ENCODE measurements at regions not wholly inside any gene's neighbourhood (a gene's known extent, or its start where the extent isn't known, plus 50 kb on each side); places are given as distances from the start of the nearest gene placed in this dataset.
A peak's percentile ranks its signal among the peaks of the same experiment; 100 is the strongest.

DNA sequence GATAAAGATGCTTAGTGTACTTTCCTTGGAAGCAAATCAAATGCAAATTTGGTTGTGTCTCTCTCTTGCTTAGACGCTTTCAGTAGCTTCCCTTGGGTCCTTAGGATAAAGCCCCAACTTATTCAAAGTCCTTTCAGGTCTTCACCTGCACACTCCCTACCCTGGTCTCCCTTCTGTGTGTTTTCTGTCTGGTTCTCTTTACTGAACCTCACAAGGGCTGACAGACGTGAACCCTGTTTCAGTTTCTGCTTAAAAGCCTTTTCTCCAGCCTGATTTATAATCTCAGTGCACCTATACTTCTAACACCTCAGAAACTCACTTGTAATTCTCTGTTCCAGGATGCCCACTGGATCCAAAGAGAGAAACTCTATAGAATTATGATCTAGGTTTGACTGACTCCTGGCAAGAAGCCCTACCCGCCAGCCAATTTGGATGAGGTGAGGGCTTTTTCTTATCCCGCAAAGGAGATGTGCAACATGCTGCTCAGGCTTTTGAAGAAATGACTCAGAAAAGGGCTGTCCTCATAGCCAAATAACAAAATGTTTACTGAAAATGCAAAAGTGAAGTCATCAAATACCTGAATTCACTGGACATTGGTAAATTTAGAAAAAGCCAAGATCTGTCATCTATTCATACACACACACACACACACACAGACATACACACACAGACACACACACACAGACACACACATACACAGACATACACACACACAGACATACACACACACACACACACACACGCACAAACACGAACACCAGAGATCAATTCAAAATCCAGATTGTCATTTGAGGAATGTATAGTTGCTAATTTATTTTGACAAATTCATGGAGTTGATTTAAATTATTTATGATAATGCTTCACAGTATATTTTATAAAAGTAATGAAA, 102.4 kb upstream of the EOMES start:
- ATAC-seq = no peak
- H4K20me1 ChIP-seq (ENCODE audit: low read length) = no peaks in the 10 kb centered on the region
- BruUV-seq (replicated peaks) = no TSS peak

DNA sequence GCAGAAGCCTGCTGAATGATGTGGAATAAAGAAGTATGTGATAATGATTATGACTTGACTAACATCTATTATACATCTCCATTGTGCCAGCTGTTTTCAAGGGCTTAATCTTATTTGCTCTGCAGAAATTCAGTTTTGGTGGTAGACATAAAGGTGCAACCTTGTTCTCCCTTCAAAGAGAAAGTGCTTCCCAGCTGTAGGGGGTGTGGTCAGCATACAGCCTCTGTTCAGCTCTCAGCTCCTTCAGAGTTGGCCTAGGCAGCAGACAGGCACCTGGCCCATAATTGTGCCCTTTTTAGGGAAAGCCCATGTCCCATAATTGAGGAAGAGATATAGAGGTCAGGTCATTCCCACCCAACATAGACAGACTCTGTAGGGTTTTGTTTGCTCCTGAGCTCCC, 104.3 kb upstream of the EOMES start:
- H3K4me3 ChIP-seq (ENCODE audit: low read length) = no peak overlapping the region
- no TSS peak for BruUV-seq (replicated peaks)
- ChIA-PET POLR2A (ENCODE audit: unreplicated experiment) (interaction anchor here (0.7 kb wide), 1 partner anchor 460 kb away, joined by 5 read pairs; no protein-coding TSS in a partner anchor), CTCF (interaction anchor here (0.7 kb wide), 1 partner anchor 114 kb away, joined by 11 read pairs; no protein-coding TSS in a partner anchor)
- TF ChIP-seq EZH2 (IDR thresholded peaks at IDR 0.05; ENCODE audit: low read length, unreplicated experiment) (no peak), EZH2phosphoT487 (IDR thresholded peaks at IDR 0.05; ENCODE audit: borderline replicate concordance, low read length) (no peak)
- TF ChIP-seq, protein P1, sequence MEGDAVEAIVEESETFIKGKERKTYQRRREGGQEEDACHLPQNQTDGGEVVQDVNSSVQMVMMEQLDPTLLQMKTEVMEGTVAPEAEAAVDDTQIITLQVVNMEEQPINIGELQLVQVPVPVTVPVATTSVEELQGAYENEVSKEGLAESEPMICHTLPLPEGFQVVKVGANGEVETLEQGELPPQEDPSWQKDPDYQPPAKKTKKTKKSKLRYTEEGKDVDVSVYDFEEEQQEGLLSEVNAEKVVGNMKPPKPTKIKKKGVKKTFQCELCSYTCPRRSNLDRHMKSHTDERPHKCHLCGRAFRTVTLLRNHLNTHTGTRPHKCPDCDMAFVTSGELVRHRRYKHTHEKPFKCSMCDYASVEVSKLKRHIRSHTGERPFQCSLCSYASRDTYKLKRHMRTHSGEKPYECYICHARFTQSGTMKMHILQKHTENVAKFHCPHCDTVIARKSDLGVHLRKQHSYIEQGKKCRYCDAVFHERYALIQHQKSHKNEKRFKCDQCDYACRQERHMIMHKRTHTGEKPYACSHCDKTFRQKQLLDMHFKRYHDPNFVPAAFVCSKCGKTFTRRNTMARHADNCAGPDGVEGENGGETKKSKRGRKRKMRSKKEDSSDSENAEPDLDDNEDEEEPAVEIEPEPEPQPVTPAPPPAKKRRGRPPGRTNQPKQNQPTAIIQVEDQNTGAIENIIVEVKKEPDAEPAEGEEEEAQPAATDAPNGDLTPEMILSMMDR (conservative IDR thresholded peaks at IDR 0.05; ENCODE audit: low read depth, low read length) = no peak
- H3K9ac ChIP-seq (ENCODE audit: low read length) = no peak overlapping the region
- intact Hi-C loops (cut with micrococcal nuclease) = no loop called here
- H3K36me3 ChIP-seq (ENCODE audit: low read depth, low read length) = no peaks in the 10 kb centered on the region
- H3K4me1 ChIP-seq (ENCODE audit: insufficient read depth, low read length) = no peaks in the 10 kb centered on the region
- no peaks in the 10 kb centered on the region for H3K9me3 ChIP-seq (ENCODE audit: low read length)
- H3K27ac ChIP-seq (ENCODE audit: low read length) = no peak overlapping the region
- H3K4me2 ChIP-seq (ENCODE audit: low read length) = no peak overlapping the region
- no peaks in the 10 kb centered on the region for H4K20me1 ChIP-seq (ENCODE audit: low read length)
- no peak overlapping the region for H2AFZ ChIP-seq (ENCODE audit: low read length)
- peaks cover 51% of the 10 kb centered on the region for H3K27me3 ChIP-seq (ENCODE audit: low read length)
- H3K9me2 ChIP-seq (replicated peaks; ENCODE audit: low read length) = 0 out of 2 replicates have a peak, but pooled peaks cover 5% of the 10 kb centered on the region
- no peaks in the 10 kb centered on the region for H3F3A ChIP-seq (ENCODE audit: low read length, unreplicated experiment)
- no peaks in the 10 kb centered on the region for H3K79me2 ChIP-seq (ENCODE audit: low read length)
- ATAC-seq (no peak), DNase-seq (no peak)

More for the DNA sequence above, 102.4 kb upstream of the EOMES start:
- no peak overlapping the region for H3K9ac ChIP-seq (ENCODE audit: low read length)
- H3F3A ChIP-seq (ENCODE audit: low read length, unreplicated experiment) = no peaks in the 10 kb centered on the region
- ChIA-PET CTCF (no interaction called here), POLR2A (ENCODE audit: unreplicated experiment) (no interaction called here)
- no peak overlapping the region for H3K4me2 ChIP-seq (ENCODE audit: low read length)
- DNase-seq = peak; percentile 20
- no peaks in the 10 kb centered on the region for H3K4me1 ChIP-seq (ENCODE audit: insufficient read depth, low read length)
- no peak overlapping the region for H2AFZ ChIP-seq (ENCODE audit: low read length)
- no peaks in the 10 kb centered on the region for H3K9me3 ChIP-seq (ENCODE audit: low read length)
- TF ChIP-seq EZH2phosphoT487 (IDR thresholded peaks at IDR 0.05; ENCODE audit: borderline replicate concordance, low read length) (no peak), EZH2 (IDR thresholded peaks at IDR 0.05; ENCODE audit: low read length, unreplicated experiment) (no peak)
- TF ChIP-seq, protein P1 (conservative IDR thresholded peaks at IDR 0.05; ENCODE audit: low read depth, low read length) = no peak
- H3K79me2 ChIP-seq (ENCODE audit: low read length) = no peaks in the 10 kb centered on the region
- H3K27ac ChIP-seq (ENCODE audit: low read length) = no peak overlapping the region
- 0 out of 2 replicates have a peak, but pooled peaks cover 5% of the 10 kb centered on the region for H3K9me2 ChIP-seq (replicated peaks; ENCODE audit: low read length)
- H3K4me3 ChIP-seq (ENCODE audit: low read length) = no peak overlapping the region
- intact Hi-C loops (cut with micrococcal nuclease) = no loop called here
- peaks cover 43% of the 10 kb centered on the region for H3K27me3 ChIP-seq (ENCODE audit: low read length)
- no peaks in the 10 kb centered on the region for H3K36me3 ChIP-seq (ENCODE audit: low read depth, low read length)

DNA sequence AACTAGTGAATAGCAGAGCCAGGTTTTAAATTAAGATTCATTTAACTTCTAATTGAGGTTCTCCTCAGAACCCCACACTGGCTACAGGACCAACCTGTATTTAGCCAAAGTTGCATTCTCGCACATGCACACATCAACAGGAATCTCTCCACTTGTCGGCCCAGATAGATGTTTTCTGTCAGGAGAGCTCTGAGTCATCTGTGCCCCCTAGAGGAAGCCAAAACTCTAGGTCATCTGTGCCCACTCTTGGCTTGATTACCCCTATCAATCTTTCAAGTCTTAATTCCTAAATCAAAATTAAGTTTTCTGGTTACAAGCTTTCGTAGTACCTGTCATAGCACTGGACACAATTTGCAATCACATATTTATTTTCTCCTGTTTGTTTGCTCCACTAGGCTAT, 104.9 kb upstream of the EOMES start:
- no peaks in the 10 kb centered on the region for H3K4me1 ChIP-seq (ENCODE audit: insufficient read depth, low read length)
- no peak for ATAC-seq
- H3K27me3 ChIP-seq (ENCODE audit: low read length) = peaks cover 51% of the 10 kb centered on the region
- no peak for DNase-seq
- H3K79me2 ChIP-seq (ENCODE audit: low read length) = no peaks in the 10 kb centered on the region
- CTCF ChIA-PET = interaction anchor here (0.7 kb wide), 1 partner anchor 115 kb away, joined by 11 read pairs; no protein-coding TSS in a partner anchor
- intact Hi-C loops (cut with micrococcal nuclease) = no loop called here
- H3K4me3 ChIP-seq (ENCODE audit: low read length) = no peak overlapping the region
- H3F3A ChIP-seq (ENCODE audit: low read length, unreplicated experiment) = no peaks in the 10 kb centered on the region
- H3K4me2 ChIP-seq (ENCODE audit: low read length) = no peak overlapping the region
- no peaks in the 10 kb centered on the region for H4K20me1 ChIP-seq (ENCODE audit: low read length)
- H3K9me3 ChIP-seq (ENCODE audit: low read length) = no peaks in the 10 kb centered on the region
- TF ChIP-seq EZH2phosphoT487 (IDR thresholded peaks at IDR 0.05; ENCODE audit: borderline replicate concordance, low read length) (no peak), EZH2 (IDR thresholded peaks at IDR 0.05; ENCODE audit: low read length, unreplicated experiment) (no peak)
- TF ChIP-seq, protein P1 (conservative IDR thresholded peaks at IDR 0.05; ENCODE audit: low read depth, low read length) = no peak
- BruUV-seq (replicated peaks) = no TSS peak
- no peak overlapping the region for H3K27ac ChIP-seq (ENCODE audit: low read length)
- no peak overlapping the region for H3K9ac ChIP-seq (ENCODE audit: low read length)
- POLR2A ChIA-PET (ENCODE audit: unreplicated experiment) = interaction anchor here (0.7 kb wide), 1 partner anchor 460 kb away, joined by 5 read pairs; no protein-coding TSS in a partner anchor
- 0 out of 2 replicates have a peak, but pooled peaks cover 5% of the 10 kb centered on the region for H3K9me2 ChIP-seq (replicated peaks; ENCODE audit: low read length)
- H3K36me3 ChIP-seq (ENCODE audit: low read depth, low read length) = no peaks in the 10 kb centered on the region
- no peak overlapping the region for H2AFZ ChIP-seq (ENCODE audit: low read length)

All from PC-3 (cell line).